IPS-18a (cell line): ENCODE measurements at regions not wholly inside any gene's neighbourhood (a gene's known extent, or its start where the extent isn't known, plus 50 kb on each side); places are given as distances from the start of the nearest gene placed in this dataset.

Experiments used
- H3K27ac ChIP-seq: one replicate; pipeline ENCODE4 v1.5.1; 2013; ENCODE audit warnings: low read length
- H3K27me3 ChIP-seq: one replicate; pipeline ENCODE4 v1.6.1; 2013; ENCODE audit warnings: mild to moderate bottlenecking, low read length; ENCODE audit not compliant: control insufficient read depth, insufficient read depth
- H3K36me3 ChIP-seq: one replicate; pipeline ENCODE4 v1.6.1; 2013; ENCODE audit warnings: low read depth, low read length; ENCODE audit not compliant: control insufficient read depth
- H3K4me1 ChIP-seq: one replicate; pipeline ENCODE4 v1.6.1; 2013; ENCODE audit warnings: low read depth, low read length; ENCODE audit not compliant: control insufficient read depth
- H3K4me3 ChIP-seq: one replicate; pipeline ENCODE4 v1.5.1; 2013; ENCODE audit warnings: low read length
- H3K9ac ChIP-seq: one replicate; pipeline ENCODE4 v1.6.1; 2013; ENCODE audit warnings: mild to moderate bottlenecking, low read length, moderate library complexity
- H3K9me3 ChIP-seq: one replicate; pipeline ENCODE4 v1.6.1; 2013; ENCODE audit warnings: low read depth, low read length; ENCODE audit not compliant: control insufficient read depth

GRCh38 chr3:81974751-81975150, 213.3 kb upstream of the GBE1 start:
- H3K4me3 ChIP-seq, result no peak overlapping the region
- no peaks in the 10 kb centered on the region for H3K36me3 ChIP-seq
- no peak overlapping the region for H3K27ac ChIP-seq
- H3K27me3 ChIP-seq, result no peaks in the 10 kb centered on the region
- no peak overlapping the region for H3K9ac ChIP-seq
- peaks cover 10% of the 10 kb centered on the region for H3K4me1 ChIP-seq
- H3K9me3 ChIP-seq, result peaks cover 4% of the 10 kb centered on the region

GRCh38 chr3:81968658-81969057, 207.2 kb upstream of the GBE1 start:
- H3K4me3 ChIP-seq, result no peak overlapping the region
- no peaks in the 10 kb centered on the region for H3K36me3 ChIP-seq
- H3K9me3 ChIP-seq, result peaks cover 4% of the 10 kb centered on the region
- H3K27ac ChIP-seq, result no peak overlapping the region
- H3K9ac ChIP-seq, result no peak overlapping the region
- peaks cover 43% of the 10 kb centered on the region for H3K4me1 ChIP-seq
- no peaks in the 10 kb centered on the region for H3K27me3 ChIP-seq

GRCh38 chr3:81967393-81967792, 205.9 kb upstream of the GBE1 start:
- no peak overlapping the region for H3K4me3 ChIP-seq
- H3K4me1 ChIP-seq, result peaks cover 43% of the 10 kb centered on the region
- H3K9ac ChIP-seq, result no peak overlapping the region
- no peaks in the 10 kb centered on the region for H3K36me3 ChIP-seq
- no peak overlapping the region for H3K27ac ChIP-seq
- no peaks in the 10 kb centered on the region for H3K27me3 ChIP-seq
- H3K9me3 ChIP-seq, result peaks cover 4% of the 10 kb centered on the region

- Histone ChIP-seq H3K27me3 (no peaks in the 10 kb centered on the region), H3K4me1 (peaks cover 43% of the 10 kb centered on the region), H3K4me3 (peak overlapping the region; percentile 5), H3K9ac (no peak overlapping the region), H3K36me3 (no peaks in the 10 kb centered on the region), H3K27ac (no peak overlapping the region), H3K9me3 (no peaks in the 10 kb centered on the region)
These were observed 204.3 kb upstream of the GBE1 start for GRCh38 chr3:81965696-81966095.

- Histone ChIP-seq H3K4me3 (no peak overlapping the region), H3K36me3 (no peaks in the 10 kb centered on the region), H3K4me1 (peaks cover 28% of the 10 kb centered on the region), H3K27me3 (no peaks in the 10 kb centered on the region), H3K9me3 (no peaks in the 10 kb centered on the region), H3K9ac (no peak overlapping the region), H3K27ac (no peak overlapping the region)
These were observed 201.0 kb upstream of the GBE1 start for GRCh38 chr3:81962396-81962795.

GRCh38 chr3:81958972-81959640, 197.7 kb upstream of the GBE1 start:
- Histone ChIP-seq H3K9ac (no peak overlapping the region), H3K27ac (no peak overlapping the region), H3K27me3 (no peaks in the 10 kb centered on the region), H3K4me3 (no peak overlapping the region), H3K4me1 (no peaks in the 10 kb centered on the region), H3K36me3 (no peaks in the 10 kb centered on the region), H3K9me3 (no peaks in the 10 kb centered on the region)

GRCh38 chr3:81955878-81956277, 194.4 kb upstream of the GBE1 start:
- Histone ChIP-seq H3K27me3 (no peaks in the 10 kb centered on the region), H3K36me3 (no peaks in the 10 kb centered on the region), H3K27ac (no peak overlapping the region), H3K4me1 (no peaks in the 10 kb centered on the region), H3K9ac (no peak overlapping the region), H3K4me3 (no peak overlapping the region), H3K9me3 (no peaks in the 10 kb centered on the region)

GRCh38 chr3:81953111-81953510, 191.7 kb upstream of the GBE1 start:
- Histone ChIP-seq H3K4me1 (no peaks in the 10 kb centered on the region), H3K27me3 (no peaks in the 10 kb centered on the region), H3K27ac (no peak overlapping the region), H3K9ac (no peak overlapping the region), H3K36me3 (no peaks in the 10 kb centered on the region), H3K4me3 (no peak overlapping the region), H3K9me3 (no peaks in the 10 kb centered on the region)

- H3K36me3 ChIP-seq, result no peaks in the 10 kb centered on the region
- H3K9me3 ChIP-seq, result no peaks in the 10 kb centered on the region
- H3K27me3 ChIP-seq, result no peaks in the 10 kb centered on the region
- H3K27ac ChIP-seq, result no peak overlapping the region
- H3K9ac ChIP-seq, result no peak overlapping the region
- no peak overlapping the region for H3K4me3 ChIP-seq
- no peaks in the 10 kb centered on the region for H3K4me1 ChIP-seq
These were observed 190.7 kb upstream of the GBE1 start for GRCh38 chr3:81952141-81952540.

- Histone ChIP-seq H3K27ac (no peak overlapping the region), H3K27me3 (no peaks in the 10 kb centered on the region)
These were observed 190.2 kb upstream of the GBE1 start for GRCh38 chr3:81951636-81952035.

GRCh38 chr3:81951106-81951505, 189.7 kb upstream of the GBE1 start:
- H3K36me3 ChIP-seq, result no peaks in the 10 kb centered on the region
- H3K9me3 ChIP-seq, result no peaks in the 10 kb centered on the region
- H3K27ac ChIP-seq, result no peak overlapping the region
- no peak overlapping the region for H3K9ac ChIP-seq
- H3K4me3 ChIP-seq, result no peak overlapping the region
- H3K27me3 ChIP-seq, result no peaks in the 10 kb centered on the region
- H3K4me1 ChIP-seq, result no peaks in the 10 kb centered on the region

More at GRCh38 chr3:81951636-81952035, 190.2 kb upstream of the GBE1 start:
- Histone ChIP-seq H3K36me3 (no peaks in the 10 kb centered on the region), H3K4me1 (no peaks in the 10 kb centered on the region), H3K4me3 (no peak overlapping the region), H3K9ac (no peak overlapping the region), H3K9me3 (no peaks in the 10 kb centered on the region)

- no peaks in the 10 kb centered on the region for H3K9me3 ChIP-seq
- no peaks in the 10 kb centered on the region for H3K36me3 ChIP-seq
- H3K9ac ChIP-seq, result no peak overlapping the region
- no peaks in the 10 kb centered on the region for H3K4me1 ChIP-seq
- no peak overlapping the region for H3K4me3 ChIP-seq
- no peaks in the 10 kb centered on the region for H3K27me3 ChIP-seq
- no peak overlapping the region for H3K27ac ChIP-seq
These were observed 185.9 kb upstream of the GBE1 start for GRCh38 chr3:81947359-81947758.
